Endodermal cell (in vitro differentiated cells): ENCODE measurements at regions not wholly inside any gene's neighbourhood (a gene's known extent, or its start where the extent isn't known, plus 50 kb on each side); places are given as distances from the start of the nearest gene placed in this dataset.

Experiments used
- DNase-seq: peaks from one replicate; pipeline ENCODE4 v3.0.0-alpha.2; 2017
- H3K27ac ChIP-seq: 2 replicates; pipeline ENCODE4 v1.5.1; 2013; ENCODE audit warnings: mild to moderate bottlenecking, low read depth, low read length, moderate library complexity
- H3K27me3 ChIP-seq: 2 replicates; pipeline ENCODE4 v1.6.1; 2013; ENCODE audit warnings: mild to moderate bottlenecking, low read length, moderate library complexity; ENCODE audit not compliant: insufficient read depth, control insufficient read depth, poor library complexity, severe bottlenecking
- H3K36me3 ChIP-seq: 2 replicates; pipeline ENCODE4 v1.7.0; 2013; ENCODE audit warnings: mild to moderate bottlenecking, low read length, moderate library complexity; ENCODE audit not compliant: control insufficient read depth, insufficient read depth
- H3K4me1 ChIP-seq: one replicate; pipeline ENCODE4 v1.7.0; 2013; ENCODE audit warnings: low read length; ENCODE audit not compliant: control insufficient read depth, insufficient read depth
- H3K4me3 ChIP-seq: 2 replicates; pipeline ENCODE4 v1.5.1; 2013; ENCODE audit warnings: mild to moderate bottlenecking, low read length, moderate library complexity
- H3K9ac ChIP-seq: 2 replicates; pipeline ENCODE4 v1.6.1; 2013; ENCODE audit warnings: mild to moderate bottlenecking, low read length, moderate library complexity; ENCODE audit not compliant: poor library complexity, severe bottlenecking; ENCODE audit errors: extremely low read depth
- H3K9me3 ChIP-seq: 2 replicates; pipeline ENCODE4 v1.6.1; 2013; ENCODE audit warnings: mild to moderate bottlenecking, low read length, moderate library complexity; ENCODE audit not compliant: control insufficient read depth
- H3K27ac Mint-ChIP-seq: 2 replicates; pipeline ENCODE4 v1.8.0; 2020; ENCODE audit warnings: mixed read lengths
- H3K27me3 Mint-ChIP-seq: 2 replicates; pipeline ENCODE4 v1.8.0; 2021; ENCODE audit warnings: mild to moderate bottlenecking, mixed read lengths; ENCODE audit not compliant: insufficient read depth
- H3K36me3 Mint-ChIP-seq: 2 replicates; pipeline ENCODE4 v1.8.0; 2020; ENCODE audit warnings: low read depth, mixed read lengths
- H3K4me1 Mint-ChIP-seq: 2 replicates; pipeline ENCODE4 v1.8.0; 2020; ENCODE audit warnings: mixed read lengths
- H3K4me3 Mint-ChIP-seq: 2 replicates; pipeline ENCODE4 v1.8.0; 2020; ENCODE audit warnings: mild to moderate bottlenecking, moderate library complexity, mixed read lengths
- H3K9me3 Mint-ChIP-seq: 2 replicates; pipeline ENCODE4 v1.8.0; 2020; ENCODE audit warnings: mild to moderate bottlenecking, mixed read lengths
- WGBS, 2 experiments: methylation state at CpG; one replicate each; pipeline versions ENCODE4 v1.1.5 to v1.1.7; 2013; ENCODE audit warnings: missing lambda C conversion rate in 2 of 2, mixed read lengths in 1 of 2; ENCODE audit not compliant: insufficient coverage in 1 of 2, insufficient read length in 1 of 2; 5-methylcytosine and 5-hydroxymethylcytosine counted together
- TF ChIP-seq, protein P1 (sequence below): fragments of 200-600 bp; sonication (generic); conservative IDR thresholded peaks from 2 replicates; pipeline ENCODE4 v1.5.0; 2021; ENCODE audit warnings: antibody characterized with exemption, mild to moderate bottlenecking

DNA sequence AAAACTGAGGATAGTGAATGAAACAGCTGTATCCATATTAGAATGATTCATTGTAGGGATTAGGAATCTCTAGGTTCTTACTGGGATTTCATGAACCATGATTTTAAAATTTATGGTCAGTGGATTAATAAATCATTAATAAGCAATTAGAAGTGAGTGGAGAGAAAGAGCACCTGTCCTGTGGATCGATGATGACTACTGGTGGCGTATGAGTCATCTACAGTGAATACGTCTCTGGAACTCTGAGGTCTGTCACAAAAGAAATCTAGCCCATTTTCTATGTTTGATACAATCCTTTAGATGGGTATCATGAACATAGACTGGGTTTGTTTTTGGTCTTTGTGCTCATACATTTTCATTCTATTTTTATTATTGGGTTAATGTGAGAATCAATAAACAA lies 77.3 kb upstream of the RTL1 start:
- WGBS, 2 experiments = 82 to 89% methylated on average over 2 to 3 of the region's 3 CpGs
- H3K27ac Mint-ChIP-seq = no peak overlapping the region
- Histone ChIP-seq H3K27ac (no peak overlapping the region), H3K4me3 (no peak overlapping the region), H3K27me3 (peaks cover 24% of the 10 kb centered on the region), H3K9ac (no peak overlapping the region), H3K36me3 (no peaks in the 10 kb centered on the region), H3K9me3 (no peaks in the 10 kb centered on the region), H3K4me1 (no peaks in the 10 kb centered on the region)
- peaks cover 26% of the 10 kb centered on the region for H3K27me3 Mint-ChIP-seq
- no peaks in the 10 kb centered on the region for H3K4me1 Mint-ChIP-seq
- H3K36me3 Mint-ChIP-seq = no peaks in the 10 kb centered on the region
- H3K9me3 Mint-ChIP-seq = no peaks in the 10 kb centered on the region
- TF ChIP-seq, protein P1, sequence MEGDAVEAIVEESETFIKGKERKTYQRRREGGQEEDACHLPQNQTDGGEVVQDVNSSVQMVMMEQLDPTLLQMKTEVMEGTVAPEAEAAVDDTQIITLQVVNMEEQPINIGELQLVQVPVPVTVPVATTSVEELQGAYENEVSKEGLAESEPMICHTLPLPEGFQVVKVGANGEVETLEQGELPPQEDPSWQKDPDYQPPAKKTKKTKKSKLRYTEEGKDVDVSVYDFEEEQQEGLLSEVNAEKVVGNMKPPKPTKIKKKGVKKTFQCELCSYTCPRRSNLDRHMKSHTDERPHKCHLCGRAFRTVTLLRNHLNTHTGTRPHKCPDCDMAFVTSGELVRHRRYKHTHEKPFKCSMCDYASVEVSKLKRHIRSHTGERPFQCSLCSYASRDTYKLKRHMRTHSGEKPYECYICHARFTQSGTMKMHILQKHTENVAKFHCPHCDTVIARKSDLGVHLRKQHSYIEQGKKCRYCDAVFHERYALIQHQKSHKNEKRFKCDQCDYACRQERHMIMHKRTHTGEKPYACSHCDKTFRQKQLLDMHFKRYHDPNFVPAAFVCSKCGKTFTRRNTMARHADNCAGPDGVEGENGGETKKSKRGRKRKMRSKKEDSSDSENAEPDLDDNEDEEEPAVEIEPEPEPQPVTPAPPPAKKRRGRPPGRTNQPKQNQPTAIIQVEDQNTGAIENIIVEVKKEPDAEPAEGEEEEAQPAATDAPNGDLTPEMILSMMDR = no peak
- no peak for DNase-seq
- no peak overlapping the region for H3K4me3 Mint-ChIP-seq

DNA sequence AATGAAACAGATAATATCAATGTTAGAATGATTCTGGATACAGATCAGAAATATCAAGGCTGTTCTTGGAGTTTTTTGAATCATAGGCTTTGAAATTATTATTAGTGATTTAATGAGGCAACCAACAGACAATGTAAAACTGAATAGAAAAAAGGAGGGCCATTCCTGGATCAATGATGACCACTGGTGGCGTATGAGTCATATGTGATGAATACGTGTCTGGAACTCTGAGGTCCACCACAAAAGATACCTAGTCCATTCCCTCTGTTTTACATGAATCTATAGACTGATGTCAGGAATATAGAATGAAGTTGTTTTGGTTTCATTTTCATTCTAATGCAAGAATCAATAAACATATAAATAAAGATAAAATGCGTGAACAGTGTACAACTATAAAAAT lies 78.3 kb upstream of the RTL1 start:
- Histone ChIP-seq H3K4me3 (no peak overlapping the region), H3K27me3 (peaks cover 24% of the 10 kb centered on the region), H3K36me3 (no peaks in the 10 kb centered on the region), H3K4me1 (no peaks in the 10 kb centered on the region), H3K27ac (no peak overlapping the region), H3K9me3 (no peaks in the 10 kb centered on the region), H3K9ac (no peak overlapping the region)
- TF ChIP-seq, protein P1 = no peak
- 92% methylated on average over 2 of the region's 3 CpGs; no CpG with 5 or more reads in 1 of the 2 experiments for WGBS, 2 experiments
- Mint-ChIP-seq H3K36me3 (no peaks in the 10 kb centered on the region), H3K27me3 (peaks cover 26% of the 10 kb centered on the region), H3K4me3 (no peak overlapping the region), H3K9me3 (no peaks in the 10 kb centered on the region), H3K4me1 (no peaks in the 10 kb centered on the region), H3K27ac (no peak overlapping the region)
- no peak for DNase-seq

DNA sequence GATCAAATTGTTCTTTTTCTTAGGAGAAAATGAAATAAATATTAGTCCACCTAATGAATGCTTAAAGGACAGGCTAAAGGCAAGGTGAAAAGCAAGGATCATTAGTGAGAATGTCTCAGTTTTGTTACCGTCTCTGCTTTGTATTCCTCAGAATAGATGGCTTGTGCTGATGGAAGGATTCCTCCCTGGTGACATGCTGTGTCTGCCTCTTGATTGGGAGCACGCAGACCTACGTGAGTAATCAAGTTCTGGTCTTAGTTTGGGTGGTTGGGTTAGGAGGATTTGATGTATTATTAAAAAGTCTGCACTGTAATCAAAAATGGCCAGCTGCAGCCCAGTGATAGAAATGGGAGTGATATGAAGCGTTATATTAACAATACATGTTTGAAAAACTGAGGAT lies 78.8 kb upstream of the RTL1 start:
- Histone ChIP-seq H3K4me1 (no peaks in the 10 kb centered on the region), H3K36me3 (no peaks in the 10 kb centered on the region), H3K9ac (no peak overlapping the region), H3K4me3 (no peak overlapping the region), H3K9me3 (no peaks in the 10 kb centered on the region), H3K27me3 (peaks cover 24% of the 10 kb centered on the region), H3K27ac (no peak overlapping the region)
- Mint-ChIP-seq H3K36me3 (no peaks in the 10 kb centered on the region), H3K9me3 (no peaks in the 10 kb centered on the region), H3K4me3 (no peak overlapping the region), H3K27ac (no peak overlapping the region), H3K27me3 (peaks cover 26% of the 10 kb centered on the region), H3K4me1 (no peaks in the 10 kb centered on the region)
- no peak for DNase-seq
- WGBS, 2 experiments = 65 to 72% methylated on average over 2 to 4 of the region's 4 CpGs
- TF ChIP-seq, protein P1 = no peak
